ENCODE measurements at regions not wholly inside any gene's neighbourhood (a gene's known extent, or its start where the extent isn't known, plus 50 kb on each side); places are given as distances from the start of the nearest gene placed in this dataset.

DNA sequence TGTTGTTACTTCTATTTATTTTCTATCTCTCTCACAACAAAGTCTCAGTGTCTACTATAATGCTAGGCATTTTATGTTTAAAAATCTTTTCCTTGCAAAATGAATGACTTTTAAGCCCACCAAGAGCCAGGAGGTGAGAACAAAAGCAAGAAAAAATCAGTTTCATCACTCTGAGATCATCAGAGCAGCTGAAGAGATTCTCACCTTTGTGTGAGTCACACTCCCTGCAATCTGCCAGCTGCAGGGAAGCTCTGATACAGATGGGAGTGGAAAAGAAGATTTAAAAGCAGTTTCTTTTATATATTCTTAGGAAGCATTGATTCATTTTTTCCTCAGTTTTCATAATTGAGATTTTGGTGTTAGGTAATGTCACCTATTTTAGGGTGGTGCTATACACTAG, 107.6 kb downstream of the LHX9 start:
- intact Hi-C loops (cut with micrococcal nuclease; ENCODE audit: unreplicated experiment): no loop called here
- H3K4me2 ChIP-seq: no peak overlapping the region
- H4K20me1 ChIP-seq (ENCODE audit: insufficient read depth): no peaks in the 10 kb centered on the region
- H3K27ac ChIP-seq: no peak overlapping the region
- H3K36me3 ChIP-seq (ENCODE audit: low read depth): no peaks in the 10 kb centered on the region
- H2AFZ ChIP-seq: no peak overlapping the region
- H3K79me2 ChIP-seq (ENCODE audit: low read depth): no peaks in the 10 kb centered on the region
- H3K4me3 ChIP-seq: no peak overlapping the region
- TF ChIP-seq, protein P1, sequence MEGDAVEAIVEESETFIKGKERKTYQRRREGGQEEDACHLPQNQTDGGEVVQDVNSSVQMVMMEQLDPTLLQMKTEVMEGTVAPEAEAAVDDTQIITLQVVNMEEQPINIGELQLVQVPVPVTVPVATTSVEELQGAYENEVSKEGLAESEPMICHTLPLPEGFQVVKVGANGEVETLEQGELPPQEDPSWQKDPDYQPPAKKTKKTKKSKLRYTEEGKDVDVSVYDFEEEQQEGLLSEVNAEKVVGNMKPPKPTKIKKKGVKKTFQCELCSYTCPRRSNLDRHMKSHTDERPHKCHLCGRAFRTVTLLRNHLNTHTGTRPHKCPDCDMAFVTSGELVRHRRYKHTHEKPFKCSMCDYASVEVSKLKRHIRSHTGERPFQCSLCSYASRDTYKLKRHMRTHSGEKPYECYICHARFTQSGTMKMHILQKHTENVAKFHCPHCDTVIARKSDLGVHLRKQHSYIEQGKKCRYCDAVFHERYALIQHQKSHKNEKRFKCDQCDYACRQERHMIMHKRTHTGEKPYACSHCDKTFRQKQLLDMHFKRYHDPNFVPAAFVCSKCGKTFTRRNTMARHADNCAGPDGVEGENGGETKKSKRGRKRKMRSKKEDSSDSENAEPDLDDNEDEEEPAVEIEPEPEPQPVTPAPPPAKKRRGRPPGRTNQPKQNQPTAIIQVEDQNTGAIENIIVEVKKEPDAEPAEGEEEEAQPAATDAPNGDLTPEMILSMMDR (conservative IDR thresholded peaks at IDR 0.05): no peak
- TF ChIP-seq EZH2 (IDR thresholded peaks at IDR 0.05; ENCODE audit: low read depth): no peak
- CTCF ChIA-PET: no interaction called here
- no peak for DNase-seq
- no peaks in the 10 kb centered on the region for H3K9me2 ChIP-seq (ENCODE audit: insufficient read depth)
- no TSS peak for BruUV-seq (replicated peaks)
- H3K27me3 ChIP-seq (ENCODE audit: insufficient read depth, low read depth): no peaks in the 10 kb centered on the region
- POLR2A ChIA-PET (ENCODE audit: unreplicated experiment): interaction anchor here (0.6 kb wide), 1 partner anchor 20 kb away, joined by 3 read pairs; no protein-coding TSS in a partner anchor
- H3K4me1 ChIP-seq (replicated peaks; ENCODE audit: insufficient read depth): no peaks in the 10 kb centered on the region
- no peaks in the 10 kb centered on the region for H3K9me3 ChIP-seq (ENCODE audit: insufficient read depth, low read depth)
- no peaks in the 10 kb centered on the region for H3F3A ChIP-seq (ENCODE audit: insufficient read depth, low read depth)

DNA sequence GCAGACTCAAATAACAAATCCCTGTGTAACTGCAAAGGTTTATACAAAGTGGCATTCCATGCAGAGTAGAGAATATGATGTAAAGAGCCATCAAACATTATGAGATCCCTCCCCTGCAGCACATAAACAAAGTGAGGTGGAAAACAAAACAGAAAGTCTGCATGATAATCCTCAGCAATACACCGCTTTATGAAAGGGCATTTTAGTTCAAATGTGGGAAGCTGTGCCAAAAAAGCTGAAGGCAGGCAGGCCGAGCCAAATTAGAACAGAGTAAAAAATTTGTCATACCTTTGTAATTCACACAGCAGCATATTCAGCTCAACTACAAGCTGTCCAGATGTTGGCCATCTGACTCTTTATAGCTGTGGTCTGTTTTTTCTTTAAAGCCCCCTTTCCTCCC, 113.5 kb downstream of the LHX9 start:
- no peaks in the 10 kb centered on the region for H3K9me3 ChIP-seq (ENCODE audit: insufficient read depth, low read depth)
- ChIA-PET POLR2A (ENCODE audit: unreplicated experiment) (no interaction called here), CTCF (no interaction called here)
- DNase-seq: no peak
- no peak for TF ChIP-seq EZH2 (IDR thresholded peaks at IDR 0.05; ENCODE audit: low read depth)
- TF ChIP-seq, protein P1 (conservative IDR thresholded peaks at IDR 0.05): no peak
- H3K79me2 ChIP-seq (ENCODE audit: low read depth): no peaks in the 10 kb centered on the region
- H2AFZ ChIP-seq: no peak overlapping the region
- H4K20me1 ChIP-seq (ENCODE audit: insufficient read depth): no peaks in the 10 kb centered on the region
- H3K4me1 ChIP-seq (replicated peaks; ENCODE audit: insufficient read depth): no peaks in the 10 kb centered on the region
- H3K36me3 ChIP-seq (ENCODE audit: low read depth): no peaks in the 10 kb centered on the region
- no peak overlapping the region for H3K4me3 ChIP-seq
- BruUV-seq (replicated peaks): no TSS peak
- H3K27me3 ChIP-seq (ENCODE audit: insufficient read depth, low read depth): no peaks in the 10 kb centered on the region
- no peaks in the 10 kb centered on the region for H3F3A ChIP-seq (ENCODE audit: insufficient read depth, low read depth)
- H3K4me2 ChIP-seq: no peak overlapping the region
- intact Hi-C loops (cut with micrococcal nuclease; ENCODE audit: unreplicated experiment): no loop called here
- H3K9me2 ChIP-seq (ENCODE audit: insufficient read depth): no peaks in the 10 kb centered on the region
- no peak overlapping the region for H3K27ac ChIP-seq

DNA sequence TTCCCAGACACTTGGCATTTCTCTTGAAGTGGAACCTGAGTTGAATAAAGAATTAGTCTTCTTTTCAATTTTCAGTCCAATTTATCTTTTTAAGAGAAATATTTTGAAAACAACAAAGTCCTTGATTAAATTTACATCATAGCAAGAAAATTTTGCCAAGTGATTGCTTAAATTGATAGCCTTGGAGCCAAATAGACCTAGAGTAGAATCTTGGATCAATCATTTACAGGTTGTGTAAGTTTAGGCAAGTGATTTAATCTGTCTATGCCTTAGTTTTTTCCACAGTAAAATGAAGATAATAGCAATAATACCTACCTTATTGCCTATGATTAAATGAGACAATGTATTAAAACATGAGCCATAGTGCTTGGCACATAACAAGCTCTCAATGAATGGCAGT, 113.9 kb downstream of the LHX9 start:
- H4K20me1 ChIP-seq (ENCODE audit: insufficient read depth): no peaks in the 10 kb centered on the region
- H3K36me3 ChIP-seq (ENCODE audit: low read depth): no peaks in the 10 kb centered on the region
- ChIA-PET CTCF (no interaction called here), POLR2A (ENCODE audit: unreplicated experiment) (no interaction called here)
- H3K9me3 ChIP-seq (ENCODE audit: insufficient read depth, low read depth): no peaks in the 10 kb centered on the region
- H3K4me1 ChIP-seq (replicated peaks; ENCODE audit: insufficient read depth): no peaks in the 10 kb centered on the region
- intact Hi-C loops (cut with micrococcal nuclease; ENCODE audit: unreplicated experiment): no loop called here
- H3F3A ChIP-seq (ENCODE audit: insufficient read depth, low read depth): no peaks in the 10 kb centered on the region
- no peak for DNase-seq
- no peak overlapping the region for H3K4me2 ChIP-seq
- no peaks in the 10 kb centered on the region for H3K9me2 ChIP-seq (ENCODE audit: insufficient read depth)
- no peak overlapping the region for H3K27ac ChIP-seq
- no TSS peak for BruUV-seq (replicated peaks)
- TF ChIP-seq EZH2 (IDR thresholded peaks at IDR 0.05; ENCODE audit: low read depth): no peak
- TF ChIP-seq, protein P1 (conservative IDR thresholded peaks at IDR 0.05): no peak
- no peak overlapping the region for H2AFZ ChIP-seq
- no peaks in the 10 kb centered on the region for H3K79me2 ChIP-seq (ENCODE audit: low read depth)
- H3K27me3 ChIP-seq (ENCODE audit: insufficient read depth, low read depth): no peaks in the 10 kb centered on the region
- H3K4me3 ChIP-seq: no peak overlapping the region

Data from PC-9 (cell line).